NCI-H446 (cell line): ENCODE measurements at regions not wholly inside any gene's neighbourhood (a gene's known extent, or its start where the extent isn't known, plus 50 kb on each side); places are given as distances from the start of the nearest gene placed in this dataset.
"Not testable (repeated sequence)": the region's sequence is repeated elsewhere in the genome, so short reads cannot be mapped to it uniquely, and the experiment has no call there.

ENCODE experiments used
- DNase-seq, 2 experiments: peaks; one replicate each; lab custom pipeline; 2025; lab: John Stamatoyannopoulos, UW

- DNase-seq, result no peak
Measured at GRCh38 chr2:16363581-16363980, 302.1 kb downstream of the CYRIA start.

DNA sequence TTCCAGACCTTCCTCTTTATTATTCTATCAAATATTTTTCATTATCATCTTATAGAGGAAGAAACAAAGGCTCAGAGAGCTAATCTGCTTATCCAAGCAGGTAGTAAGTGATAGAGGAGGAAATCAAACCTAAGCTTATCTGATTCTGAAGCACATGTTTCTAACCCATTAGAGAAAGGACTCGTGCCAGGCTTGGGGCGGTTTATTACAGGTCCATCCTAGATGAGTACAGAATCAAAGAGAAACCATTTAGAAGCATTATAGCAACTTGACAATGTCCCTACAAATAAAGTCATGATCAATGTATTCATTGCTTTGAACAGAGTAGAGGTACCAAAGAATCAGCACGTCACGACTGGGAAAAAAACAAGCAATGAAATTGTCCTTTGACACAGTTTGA is 303.0 kb downstream of the CYRIA start:
- DNase-seq, result no peak

GRCh38 chr2:16361261-16361995 is 304.2 kb downstream of the CYRIA start:
- DNase-seq, result no peak

DNA sequence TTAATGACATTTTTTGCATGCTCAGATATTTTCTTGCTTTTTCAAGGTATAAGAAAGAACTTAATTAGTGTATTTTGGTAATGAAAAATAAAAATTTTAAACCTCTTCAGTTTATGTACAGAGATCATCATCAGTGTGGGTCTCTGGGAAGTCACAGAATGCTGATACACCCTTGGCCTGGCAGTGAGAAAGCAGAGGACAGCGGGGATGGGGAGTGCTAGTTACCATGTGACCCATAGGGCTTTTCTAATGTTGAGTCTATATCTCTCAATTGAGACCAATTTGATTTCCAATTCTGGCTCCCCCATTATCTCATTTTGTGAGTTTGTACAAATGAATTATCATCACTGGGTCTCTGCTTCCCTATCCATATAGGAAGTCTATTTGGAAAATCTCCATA is 305.7 kb downstream of the CYRIA start:
- DNase-seq, result no peak

GRCh38 chr2:16357188-16357587 is 308.4 kb downstream of the CYRIA start:
- DNase-seq, result no peak

DNA sequence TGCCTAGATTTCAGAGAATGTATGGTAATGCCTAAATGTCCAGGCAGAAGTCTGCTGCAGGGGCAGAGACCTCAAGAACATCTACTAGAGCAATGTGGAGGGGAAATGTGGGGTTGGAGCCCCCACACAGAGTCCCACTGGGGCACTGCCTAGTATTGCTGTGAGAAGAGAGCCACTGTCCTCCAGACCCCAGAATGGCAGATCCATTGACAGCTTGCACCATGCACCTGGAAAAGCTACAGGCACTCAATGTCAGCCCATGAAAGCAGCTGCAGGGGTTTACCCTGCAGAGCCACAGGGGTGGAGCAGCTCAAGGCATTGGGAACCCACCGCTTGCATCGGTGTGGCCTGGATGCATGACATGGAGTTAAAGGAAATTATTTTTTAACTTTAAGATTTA is 314.1 kb downstream of the CYRIA start:
- DNase-seq, result no peak

DNA sequence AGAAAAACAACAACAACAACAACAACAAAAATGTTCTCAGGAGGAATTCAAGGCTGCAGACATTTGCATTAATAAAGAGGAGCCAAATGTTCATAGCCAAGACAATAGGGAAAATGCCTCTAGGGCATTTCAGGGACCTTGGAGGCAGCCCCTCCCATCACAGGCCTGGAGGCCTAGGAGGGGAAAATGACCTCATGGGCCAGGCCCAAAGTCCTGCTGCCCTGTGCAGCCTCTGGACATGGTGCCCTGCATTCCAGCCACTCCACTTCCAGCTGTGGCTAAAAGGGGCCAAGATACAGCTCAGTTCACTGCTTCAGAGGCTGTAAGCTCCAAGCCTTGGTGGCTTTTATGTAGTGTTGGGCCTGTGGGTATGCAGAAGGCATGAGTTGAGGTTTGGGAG is 314.5 kb downstream of the CYRIA start:
- no peak for DNase-seq

DNA sequence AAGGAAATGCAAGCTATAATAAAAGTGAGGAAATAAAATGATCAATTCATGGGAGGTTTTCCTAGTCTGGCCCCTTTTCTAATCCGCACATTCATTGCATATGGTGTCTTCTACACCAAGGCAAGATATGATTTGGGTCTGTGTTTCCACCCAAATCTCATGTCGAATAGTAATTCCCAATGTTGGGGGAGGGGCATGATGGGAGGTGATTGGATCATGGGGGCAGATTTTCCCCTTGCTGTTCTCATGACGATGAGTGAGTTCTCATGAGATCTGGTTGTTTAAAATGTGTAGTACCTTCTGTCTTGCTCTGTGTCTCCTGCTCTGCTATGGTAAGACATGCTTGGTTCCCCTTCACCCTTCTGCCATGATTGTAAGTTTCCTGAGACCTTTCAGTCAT is 315.4 kb downstream of the CYRIA start:
- DNase-seq, result no peak

DNA sequence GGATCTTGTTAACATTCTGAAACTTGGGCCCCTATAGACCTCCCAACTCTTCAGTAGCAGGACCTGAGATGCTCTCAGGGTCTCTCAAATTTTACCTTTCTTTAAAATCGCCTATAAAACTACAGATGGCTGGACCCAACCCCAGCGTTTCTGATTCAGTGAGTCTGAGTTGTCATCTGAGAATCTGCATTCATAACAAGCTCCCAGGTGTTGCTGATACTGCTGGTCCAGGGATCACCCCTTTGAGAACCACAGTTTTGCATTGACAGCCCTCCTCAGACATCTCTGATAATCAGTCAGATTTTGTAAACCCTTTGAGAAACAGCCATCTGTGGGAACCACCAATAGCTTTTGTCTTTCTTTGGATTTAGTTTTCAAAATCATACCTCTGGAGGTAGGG is 315.8 kb downstream of the CYRIA start:
- DNase-seq, result no peak

DNA sequence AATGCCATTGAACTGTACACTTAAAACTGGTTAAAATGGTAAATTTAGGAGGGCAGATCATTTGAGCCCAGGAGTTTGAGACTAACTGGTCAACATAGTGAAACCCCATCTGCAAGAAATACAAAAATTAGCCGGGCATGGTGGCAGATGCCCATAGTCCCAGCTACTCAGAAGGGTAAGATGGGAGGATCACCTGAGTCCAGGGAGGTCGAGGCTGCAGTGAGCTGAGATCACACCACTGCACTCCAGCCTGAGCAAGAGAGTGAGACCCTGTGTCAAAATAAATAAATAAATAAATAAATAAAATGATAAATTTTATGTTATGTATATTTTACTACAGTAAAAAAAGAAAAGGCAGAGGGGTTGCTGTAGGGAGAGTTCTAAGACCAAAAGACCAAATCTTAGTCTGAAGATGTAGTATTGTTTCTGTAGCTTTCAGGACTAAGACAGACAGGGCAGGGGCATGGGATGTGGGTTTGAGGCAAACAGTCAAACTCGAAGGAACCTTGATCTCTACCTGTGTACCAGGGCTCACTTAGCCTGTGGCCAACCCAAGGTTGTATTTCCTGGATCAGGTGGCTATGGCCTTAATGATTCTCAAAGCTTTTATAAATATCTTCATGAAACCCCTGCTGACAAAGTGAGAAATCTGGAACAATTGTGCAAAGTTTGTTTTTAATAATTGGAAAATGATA is 316.7 kb downstream of the CYRIA start:
- no peak for DNase-seq

DNA sequence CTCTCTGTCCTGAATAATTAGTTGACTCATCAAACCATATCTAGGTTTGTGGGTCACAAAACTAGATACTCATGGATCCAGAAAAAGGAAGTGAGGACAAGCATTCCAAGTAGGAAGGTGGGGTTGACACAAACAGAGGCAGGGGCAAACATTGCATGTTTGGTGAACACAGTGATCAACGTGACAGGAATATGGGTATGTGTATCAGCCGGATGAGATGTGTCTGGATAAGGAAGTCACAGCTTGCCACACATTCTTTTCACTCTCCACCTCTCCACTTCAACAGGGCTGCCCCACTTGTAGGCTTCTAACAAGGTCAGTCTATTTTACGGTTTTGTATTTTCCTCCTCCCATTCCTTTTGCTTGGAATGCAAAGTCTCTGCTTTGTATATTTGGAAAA is 319.0 kb downstream of the CYRIA start:
- DNase-seq, result no peak

- DNase-seq, result not testable (repeated sequence)
Measured at GRCh38 chr2:16345231-16345630, 320.4 kb downstream of the CYRIA start.

- DNase-seq, result no peak
Measured at GRCh38 chr2:16339206-16339605, 326.4 kb downstream of the CYRIA start.

- DNase-seq, result no peak
Measured at GRCh38 chr2:16338026-16338425, 327.6 kb downstream of the CYRIA start.

DNA sequence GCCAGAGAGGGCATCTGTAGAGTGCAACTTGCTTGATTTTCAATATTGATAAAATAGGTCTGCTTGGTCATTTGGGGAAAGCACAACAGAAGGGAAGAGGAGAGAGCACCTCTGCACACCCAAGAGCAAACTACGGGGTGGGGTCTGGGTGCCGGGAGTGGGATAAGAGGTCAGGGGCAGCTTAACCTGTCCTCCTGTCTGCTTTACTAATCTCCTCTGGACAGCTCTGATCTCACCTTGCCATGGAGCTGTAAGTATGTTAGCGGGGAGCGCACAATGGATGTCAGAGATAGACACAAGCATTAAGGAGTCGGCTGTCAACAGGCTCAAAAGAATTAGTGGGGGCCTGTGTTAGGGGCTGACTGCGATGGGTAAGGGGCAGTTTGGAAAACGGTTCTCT is 328.7 kb downstream of the CYRIA start:
- DNase-seq, result no peak

DNA sequence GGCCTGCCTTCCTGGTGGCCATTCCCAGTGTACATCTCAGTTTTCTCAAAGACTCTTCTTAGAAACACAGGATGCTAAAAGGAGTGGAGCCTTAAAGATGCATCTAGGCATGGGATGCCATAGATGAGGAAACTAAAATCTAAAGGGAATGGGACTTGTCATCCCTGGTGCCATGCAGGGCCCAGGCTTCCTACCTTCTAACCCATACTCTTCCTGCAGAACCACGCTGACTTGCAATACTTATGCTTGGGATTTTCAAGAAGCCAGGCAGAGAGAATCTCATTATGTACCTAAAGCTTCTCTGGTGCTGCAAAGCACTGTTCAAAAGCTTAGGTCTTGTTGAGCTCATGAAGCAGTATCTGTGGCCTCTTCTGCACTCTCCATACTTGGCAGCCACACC is 329.1 kb downstream of the CYRIA start:
- no peak for DNase-seq

- DNase-seq, result no peak
Measured at GRCh38 chr2:16335947-16336346, 329.7 kb downstream of the CYRIA start.

DNA sequence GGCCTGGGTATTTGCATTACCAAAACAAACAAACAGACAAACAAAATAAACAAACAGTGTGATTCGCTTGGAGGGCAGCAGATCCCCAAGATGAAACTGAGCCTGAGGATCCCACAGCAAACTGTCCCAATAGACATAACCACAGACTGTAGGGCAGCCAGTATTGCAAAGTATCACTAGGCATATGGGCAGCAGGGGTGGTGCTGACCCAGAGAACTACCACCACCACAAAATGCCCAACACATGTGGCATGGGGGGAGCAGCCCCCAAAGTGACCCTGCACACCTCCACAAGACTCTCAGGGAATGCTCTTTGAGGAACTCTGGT is 330.1 kb downstream of the CYRIA start:
- DNase-seq, result no peak

DNA sequence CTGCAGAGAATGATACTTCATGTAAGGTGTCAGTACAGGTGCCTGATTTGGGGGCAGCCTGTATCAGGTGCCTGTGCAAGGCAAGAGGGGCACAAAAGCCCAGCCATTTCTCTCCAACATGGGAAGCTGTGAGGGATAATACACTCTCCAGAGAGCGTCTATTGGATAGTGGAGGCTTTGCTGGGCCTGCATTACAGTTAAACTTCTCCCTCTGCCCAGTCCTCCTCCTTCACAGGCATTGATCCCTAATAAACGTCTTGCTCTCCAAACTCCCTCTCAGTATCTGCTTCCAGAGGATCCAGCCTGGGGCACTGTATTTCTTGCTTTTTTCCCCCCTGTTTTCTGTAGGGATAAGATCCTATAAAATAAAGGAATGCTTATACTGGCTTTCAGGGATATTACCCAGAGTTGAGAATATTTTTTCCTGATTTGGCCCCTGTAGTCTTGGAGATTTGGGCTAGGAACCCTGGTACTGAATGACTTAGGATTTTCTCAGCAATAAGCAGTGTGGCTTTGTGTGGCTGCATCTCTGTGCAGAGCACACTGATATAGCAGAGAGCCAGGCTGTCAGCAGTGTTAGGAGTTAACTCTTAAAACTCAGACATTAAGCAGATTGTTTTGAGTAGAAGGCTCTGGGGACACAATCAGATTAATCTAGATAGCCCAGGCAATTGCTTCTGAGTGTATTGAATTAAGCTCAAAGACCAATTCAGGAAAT is 330.6 kb downstream of the CYRIA start:
- DNase-seq, result no peak

GRCh38 chr2:16334366-16334765 is 331.3 kb downstream of the CYRIA start:
- no peak for DNase-seq

DNA sequence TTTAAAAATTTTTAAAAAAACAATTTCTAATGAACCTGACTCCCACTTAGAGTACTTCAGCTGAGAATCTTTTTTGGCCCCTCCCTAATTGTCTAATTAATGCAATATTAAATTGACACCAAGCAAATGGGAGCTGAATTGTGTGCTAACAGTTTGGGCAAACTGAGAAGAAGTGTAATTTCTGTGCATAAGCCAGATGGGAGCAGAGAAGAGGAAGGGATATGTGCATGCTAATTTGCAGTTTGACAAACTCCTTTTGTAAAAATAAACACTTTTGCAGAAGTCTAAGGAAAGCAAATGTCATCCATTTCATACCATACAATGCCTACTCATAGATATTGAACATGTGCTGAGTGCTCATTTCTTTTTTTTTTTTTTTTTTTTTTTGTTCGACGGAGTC is 332.0 kb downstream of the CYRIA start:
- no peak for DNase-seq

GRCh38 chr2:16332681-16333557 is 332.7 kb downstream of the CYRIA start:
- DNase-seq, result no peak
